NB4 (cell line): ENCODE measurements at regions not wholly inside any gene's neighbourhood (a gene's known extent, or its start where the extent isn't known, plus 50 kb on each side); places are given as distances from the start of the nearest gene placed in this dataset.

Source experiments
- CTCF ChIP-seq: IDR thresholded peaks from one replicate; pipeline ENCODE4 v1.5.1; 2012; ENCODE audit warnings: low read depth, low read length
- MAX ChIP-seq: IDR thresholded peaks from 2 replicates; pipeline ENCODE4 v1.6.1; 2011; ENCODE audit warnings: low read depth, low read length
- MYC ChIP-seq: IDR thresholded peaks from 2 replicates; pipeline ENCODE4 v1.6.1; 2011; ENCODE audit warnings: low read depth, low read length
- POLR2A ChIP-seq: IDR thresholded peaks from 2 replicates; pipeline ENCODE4 v1.6.1; 2011; ENCODE audit warnings: mild to moderate bottlenecking; ENCODE audit not compliant: insufficient read length; ENCODE audit errors: extremely low read depth

- TF ChIP-seq CTCF (no peak), POLR2A (no peak), MAX (no peak), MYC (no peak)
Observed at GRCh38 chr6:122109075-122109474, 290.4 kb upstream of the HSF2 start.
